ENCODE measurements at regions not wholly inside any gene's neighbourhood (a gene's known extent, or its start where the extent isn't known, plus 50 kb on each side); places are given as distances from the start of the nearest gene placed in this dataset.

DNA sequence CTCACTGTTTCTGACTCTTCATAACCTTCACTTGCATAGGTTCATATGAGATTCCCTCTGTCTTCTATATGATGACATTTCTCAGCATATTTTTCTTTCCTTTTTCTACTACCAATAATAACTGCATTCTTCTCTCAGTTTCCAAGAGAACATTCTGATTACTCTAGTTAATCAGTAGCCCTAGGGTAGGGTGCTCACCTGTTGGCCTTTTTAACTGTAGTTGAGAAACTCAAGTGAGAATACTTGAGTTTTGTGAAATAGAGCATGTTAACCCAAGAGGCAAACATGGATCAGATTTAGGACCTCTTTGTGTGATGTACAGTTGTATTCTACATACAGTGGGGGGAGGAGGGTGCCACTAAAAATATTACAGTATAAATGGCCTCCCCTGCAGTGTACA lies 308.0 kb downstream of the CMPK2 start:
- Histone ChIP-seq H3K36me3 (replicated peaks in 1 of 2; ENCODE audit: control insufficient read depth in 1 of 2, insufficient read depth in 2 of 2, low read length in 1 of 2) (no peaks in the 10 kb centered on the region), H3K4me3 (ENCODE audit: low read depth in 2 of 2, low read length in 1 of 2) (no peak overlapping the region), H3F3A (replicated peaks; ENCODE audit: insufficient read depth) (no peaks in the 10 kb centered on the region), H3K9me2 (no peaks in the 10 kb centered on the region), H3K4me1 (ENCODE audit: control insufficient read depth in 1 of 2, insufficient read depth in 2 of 2, low read depth in 1 of 2, low read length in 1 of 2) (no peaks in the 10 kb centered on the region), H3K9ac (no peak overlapping the region), H3K79me2 (ENCODE audit: insufficient read depth) (no peaks in the 10 kb centered on the region), H3K9me3 (no peaks in the 10 kb centered on the region), H3K27ac (ENCODE audit: low read depth in 2 of 2, low read length in 1 of 2) (no peak overlapping the region), H4K20me1 (ENCODE audit: insufficient read depth) (no peaks in the 10 kb centered on the region), H3K27me3 (ENCODE audit: insufficient read depth) (no peaks in the 10 kb centered on the region), H3K4me2 (no peak overlapping the region), H2AFZ (ENCODE audit: low read depth) (no peak overlapping the region)
- ChIA-PET POLR2A (no interaction called here), CTCF (no interaction called here)
- no peak for DNase-seq
- TF ChIP-seq MEF2A (IDR thresholded peaks at IDR 0.05; ENCODE audit: borderline replicate concordance, low read depth), result no peak
- TF ChIP-seq FOXM1 (IDR thresholded peaks at IDR 0.05; ENCODE audit: low read depth), result no peak
- no peak for TF ChIP-seq RFX5 (IDR thresholded peaks at IDR 0.05; ENCODE audit: low read length)
- TF ChIP-seq, protein P1, sequence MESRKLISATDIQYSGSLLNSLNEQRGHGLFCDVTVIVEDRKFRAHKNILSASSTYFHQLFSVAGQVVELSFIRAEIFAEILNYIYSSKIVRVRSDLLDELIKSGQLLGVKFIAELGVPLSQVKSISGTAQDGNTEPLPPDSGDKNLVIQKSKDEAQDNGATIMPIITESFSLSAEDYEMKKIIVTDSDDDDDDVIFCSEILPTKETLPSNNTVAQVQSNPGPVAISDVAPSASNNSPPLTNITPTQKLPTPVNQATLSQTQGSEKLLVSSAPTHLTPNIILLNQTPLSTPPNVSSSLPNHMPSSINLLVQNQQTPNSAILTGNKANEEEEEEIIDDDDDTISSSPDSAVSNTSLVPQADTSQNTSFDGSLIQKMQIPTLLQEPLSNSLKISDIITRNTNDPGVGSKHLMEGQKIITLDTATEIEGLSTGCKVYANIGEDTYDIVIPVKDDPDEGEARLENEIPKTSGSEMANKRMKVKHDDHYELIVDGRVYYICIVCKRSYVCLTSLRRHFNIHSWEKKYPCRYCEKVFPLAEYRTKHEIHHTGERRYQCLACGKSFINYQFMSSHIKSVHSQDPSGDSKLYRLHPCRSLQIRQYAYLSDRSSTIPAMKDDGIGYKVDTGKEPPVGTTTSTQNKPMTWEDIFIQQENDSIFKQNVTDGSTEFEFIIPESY (IDR thresholded peaks at IDR 0.05; ENCODE audit: borderline replicate concordance, low read depth), result no peak
- no peak for TF ChIP-seq MXI1 (IDR thresholded peaks at IDR 0.05; ENCODE audit: low read depth, low read length)
- TF ChIP-seq, protein P2, sequence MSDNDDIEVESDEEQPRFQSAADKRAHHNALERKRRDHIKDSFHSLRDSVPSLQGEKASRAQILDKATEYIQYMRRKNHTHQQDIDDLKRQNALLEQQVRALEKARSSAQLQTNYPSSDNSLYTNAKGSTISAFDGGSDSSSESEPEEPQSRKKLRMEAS (IDR thresholded peaks at IDR 0.05; ENCODE audit: low read depth), result no peak
- no peak for TF ChIP-seq FOXJ3 (CRISPR knock-in tag; IDR thresholded peaks at IDR 0.05)
- TF ChIP-seq, protein P3, sequence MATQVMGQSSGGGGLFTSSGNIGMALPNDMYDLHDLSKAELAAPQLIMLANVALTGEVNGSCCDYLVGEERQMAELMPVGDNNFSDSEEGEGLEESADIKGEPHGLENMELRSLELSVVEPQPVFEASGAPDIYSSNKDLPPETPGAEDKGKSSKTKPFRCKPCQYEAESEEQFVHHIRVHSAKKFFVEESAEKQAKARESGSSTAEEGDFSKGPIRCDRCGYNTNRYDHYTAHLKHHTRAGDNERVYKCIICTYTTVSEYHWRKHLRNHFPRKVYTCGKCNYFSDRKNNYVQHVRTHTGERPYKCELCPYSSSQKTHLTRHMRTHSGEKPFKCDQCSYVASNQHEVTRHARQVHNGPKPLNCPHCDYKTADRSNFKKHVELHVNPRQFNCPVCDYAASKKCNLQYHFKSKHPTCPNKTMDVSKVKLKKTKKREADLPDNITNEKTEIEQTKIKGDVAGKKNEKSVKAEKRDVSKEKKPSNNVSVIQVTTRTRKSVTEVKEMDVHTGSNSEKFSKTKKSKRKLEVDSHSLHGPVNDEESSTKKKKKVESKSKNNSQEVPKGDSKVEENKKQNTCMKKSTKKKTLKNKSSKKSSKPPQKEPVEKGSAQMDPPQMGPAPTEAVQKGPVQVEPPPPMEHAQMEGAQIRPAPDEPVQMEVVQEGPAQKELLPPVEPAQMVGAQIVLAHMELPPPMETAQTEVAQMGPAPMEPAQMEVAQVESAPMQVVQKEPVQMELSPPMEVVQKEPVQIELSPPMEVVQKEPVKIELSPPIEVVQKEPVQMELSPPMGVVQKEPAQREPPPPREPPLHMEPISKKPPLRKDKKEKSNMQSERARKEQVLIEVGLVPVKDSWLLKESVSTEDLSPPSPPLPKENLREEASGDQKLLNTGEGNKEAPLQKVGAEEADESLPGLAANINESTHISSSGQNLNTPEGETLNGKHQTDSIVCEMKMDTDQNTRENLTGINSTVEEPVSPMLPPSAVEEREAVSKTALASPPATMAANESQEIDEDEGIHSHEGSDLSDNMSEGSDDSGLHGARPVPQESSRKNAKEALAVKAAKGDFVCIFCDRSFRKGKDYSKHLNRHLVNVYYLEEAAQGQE (IDR thresholded peaks at IDR 0.05; ENCODE audit: low read depth, low read length), result no peak
- no peak for TF ChIP-seq CHD2 (IDR thresholded peaks at IDR 0.05; ENCODE audit: low read length, partially characterized antibody)
- no peak for TF ChIP-seq POLR2AphosphoS5 (IDR thresholded peaks at IDR 0.05; ENCODE audit: low read depth, low read length)
- TF ChIP-seq RXRA (IDR thresholded peaks at IDR 0.05; ENCODE audit: borderline replicate concordance, low read depth), result no peak

DNA sequence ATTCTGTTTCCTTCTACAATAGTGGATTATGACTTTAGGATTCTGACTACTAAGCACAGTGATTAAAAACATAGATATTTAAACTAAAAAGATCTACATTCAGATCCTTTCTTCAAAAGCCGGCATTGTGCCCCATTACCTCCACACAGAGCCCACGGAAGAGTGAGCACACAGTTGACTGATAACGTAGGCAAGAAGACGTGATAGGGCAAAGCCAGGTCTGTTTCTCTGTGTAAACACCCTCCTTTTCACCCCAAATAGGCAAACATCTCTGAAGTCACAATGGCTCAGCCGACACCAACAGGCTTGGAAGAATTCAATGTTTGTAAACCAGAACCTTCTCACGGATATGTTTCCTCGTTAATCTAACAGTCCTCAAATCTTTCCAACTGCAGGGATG lies 302.9 kb downstream of the CMPK2 start:
- CTCF ChIA-PET, result interaction anchor here (0.9 kb wide), 1 partner anchor 210 kb away, joined by 3 read pairs; no protein-coding TSS in a partner anchor
- H4K20me1 ChIP-seq (ENCODE audit: insufficient read depth), result no peaks in the 10 kb centered on the region
- no peak overlapping the region for H3K4me3 ChIP-seq (ENCODE audit: low read depth in 2 of 2, low read length in 1 of 2)
- peaks cover 0 to 5% of the 10 kb centered on the region in 2 experiments; a peak in 1 of 4 replicates for H3K4me1 ChIP-seq (ENCODE audit: control insufficient read depth in 1 of 2, insufficient read depth in 2 of 2, low read depth in 1 of 2, low read length in 1 of 2)
- no peak for DNase-seq
- no peak overlapping the region for H3K9ac ChIP-seq
- H3K9me3 ChIP-seq, result no peaks in the 10 kb centered on the region
- POLR2A ChIA-PET, result no interaction called here
- H3F3A ChIP-seq (replicated peaks; ENCODE audit: insufficient read depth), result no peaks in the 10 kb centered on the region
- no peak overlapping the region for H3K27ac ChIP-seq (ENCODE audit: low read depth in 2 of 2, low read length in 1 of 2)
- H3K79me2 ChIP-seq (ENCODE audit: insufficient read depth), result no peaks in the 10 kb centered on the region
- 37% methylated on average over 7 of the region's 7 CpGs for WGBS (ENCODE audit: low lambda C conversion rate)
- H3K4me2 ChIP-seq, result no peak overlapping the region
- no peaks in the 10 kb centered on the region for H3K36me3 ChIP-seq (replicated peaks in 1 of 2; ENCODE audit: control insufficient read depth in 1 of 2, insufficient read depth in 2 of 2, low read length in 1 of 2)
- no peak overlapping the region for H2AFZ ChIP-seq (ENCODE audit: low read depth)
- TF ChIP-seq, protein P4, sequence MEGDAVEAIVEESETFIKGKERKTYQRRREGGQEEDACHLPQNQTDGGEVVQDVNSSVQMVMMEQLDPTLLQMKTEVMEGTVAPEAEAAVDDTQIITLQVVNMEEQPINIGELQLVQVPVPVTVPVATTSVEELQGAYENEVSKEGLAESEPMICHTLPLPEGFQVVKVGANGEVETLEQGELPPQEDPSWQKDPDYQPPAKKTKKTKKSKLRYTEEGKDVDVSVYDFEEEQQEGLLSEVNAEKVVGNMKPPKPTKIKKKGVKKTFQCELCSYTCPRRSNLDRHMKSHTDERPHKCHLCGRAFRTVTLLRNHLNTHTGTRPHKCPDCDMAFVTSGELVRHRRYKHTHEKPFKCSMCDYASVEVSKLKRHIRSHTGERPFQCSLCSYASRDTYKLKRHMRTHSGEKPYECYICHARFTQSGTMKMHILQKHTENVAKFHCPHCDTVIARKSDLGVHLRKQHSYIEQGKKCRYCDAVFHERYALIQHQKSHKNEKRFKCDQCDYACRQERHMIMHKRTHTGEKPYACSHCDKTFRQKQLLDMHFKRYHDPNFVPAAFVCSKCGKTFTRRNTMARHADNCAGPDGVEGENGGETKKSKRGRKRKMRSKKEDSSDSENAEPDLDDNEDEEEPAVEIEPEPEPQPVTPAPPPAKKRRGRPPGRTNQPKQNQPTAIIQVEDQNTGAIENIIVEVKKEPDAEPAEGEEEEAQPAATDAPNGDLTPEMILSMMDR (IDR thresholded peaks at IDR 0.05), result no peak
- TF ChIP-seq, protein P5, sequence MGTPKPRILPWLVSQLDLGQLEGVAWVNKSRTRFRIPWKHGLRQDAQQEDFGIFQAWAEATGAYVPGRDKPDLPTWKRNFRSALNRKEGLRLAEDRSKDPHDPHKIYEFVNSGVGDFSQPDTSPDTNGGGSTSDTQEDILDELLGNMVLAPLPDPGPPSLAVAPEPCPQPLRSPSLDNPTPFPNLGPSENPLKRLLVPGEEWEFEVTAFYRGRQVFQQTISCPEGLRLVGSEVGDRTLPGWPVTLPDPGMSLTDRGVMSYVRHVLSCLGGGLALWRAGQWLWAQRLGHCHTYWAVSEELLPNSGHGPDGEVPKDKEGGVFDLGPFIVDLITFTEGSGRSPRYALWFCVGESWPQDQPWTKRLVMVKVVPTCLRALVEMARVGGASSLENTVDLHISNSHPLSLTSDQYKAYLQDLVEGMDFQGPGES (IDR thresholded peaks at IDR 0.05; ENCODE audit: low read depth, low read length), result no peak
- TF ChIP-seq RCOR1 (IDR thresholded peaks at IDR 0.05; ENCODE audit: low read length), result no peak
- TF ChIP-seq, protein P3 (IDR thresholded peaks at IDR 0.05; ENCODE audit: low read depth, low read length), result no peak
- TF ChIP-seq GATA2 (CRISPR knock-in tag; IDR thresholded peaks at IDR 0.05), result no peak
- H3K27me3 ChIP-seq (ENCODE audit: insufficient read depth), result no peaks in the 10 kb centered on the region
- H3K9me2 ChIP-seq, result no peaks in the 10 kb centered on the region

Measured in SK-N-SH (cell line).